ENCODE measurements at regions not wholly inside any gene's neighbourhood (a gene's known extent, or its start where the extent isn't known, plus 50 kb on each side); places are given as distances from the start of the nearest gene placed in this dataset.

DNA sequence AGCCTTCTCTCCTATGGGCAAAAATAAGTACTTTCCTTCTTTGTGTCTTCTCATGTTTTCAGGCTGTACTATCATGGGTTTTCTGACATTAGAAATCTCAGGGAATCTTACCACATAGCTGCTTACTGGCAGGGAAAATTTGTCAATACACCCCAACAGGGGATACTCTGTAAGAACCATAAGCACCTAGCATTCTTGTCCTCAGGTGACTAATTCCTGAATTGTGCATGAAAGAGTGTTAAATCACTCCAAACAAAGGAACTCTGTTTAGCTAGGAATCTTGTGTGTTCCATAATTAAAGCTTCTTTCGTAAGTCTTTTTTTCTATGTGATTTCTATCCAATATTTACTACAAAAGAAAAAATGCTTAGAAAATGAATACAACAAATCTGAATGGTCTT, 206.7 kb upstream of the POT1 start:
- TF ChIP-seq EP300 (IDR thresholded peaks at IDR 0.05; ENCODE audit: borderline replicate concordance) (peak; percentile 43), YY1 (IDR thresholded peaks at IDR 0.05; ENCODE audit: low read depth) (no peak), EGR1 (IDR thresholded peaks at IDR 0.05) (no peak)

All from Ishikawa (cell line).